ENCODE measurements at regions not wholly inside any gene's neighbourhood (a gene's known extent, or its start where the extent isn't known, plus 50 kb on each side); places are given as distances from the start of the nearest gene placed in this dataset.

GRCh38 chr4:153954654-153955053 lies 165.8 kb upstream of the SFRP2 start:
- no peak for TF ChIP-seq SIN3A (IDR thresholded peaks at IDR 0.05; ENCODE audit: borderline replicate concordance, insufficient read depth, low read depth, low read length)
- no peak for TF ChIP-seq CTCF (IDR thresholded peaks at IDR 0.05)
